SKM-1 treated with dmso at 0.1 percent for 144 hours (cell line): ENCODE measurements at regions not wholly inside any gene's neighbourhood (a gene's known extent, or its start where the extent isn't known, plus 50 kb on each side); places are given as distances from the start of the nearest gene placed in this dataset.
"Not testable (repeated sequence)": the region's sequence is repeated elsewhere in the genome, so short reads cannot be mapped to it uniquely, and the experiment has no call there.

Experiments
- DNase-seq: peaks from one replicate; lab custom pipeline; 2025; ENCODE audit not compliant: unreplicated experiment; lab: John Stamatoyannopoulos, UW

- DNase-seq, result no peak
Measured at GRCh38 chr6:6091608-6092002, 84.9 kb upstream of the NRN1 start.

- no peak for DNase-seq
Measured at GRCh38 chr6:6090861-6091607, 84.3 kb upstream of the NRN1 start.

GRCh38 chr6:6085928-6086668 lies 79.4 kb upstream of the NRN1 start:
- no peak for DNase-seq

- DNase-seq, result no peak
Measured at GRCh38 chr6:6080975-6081374, 74.2 kb upstream of the NRN1 start.

DNA sequence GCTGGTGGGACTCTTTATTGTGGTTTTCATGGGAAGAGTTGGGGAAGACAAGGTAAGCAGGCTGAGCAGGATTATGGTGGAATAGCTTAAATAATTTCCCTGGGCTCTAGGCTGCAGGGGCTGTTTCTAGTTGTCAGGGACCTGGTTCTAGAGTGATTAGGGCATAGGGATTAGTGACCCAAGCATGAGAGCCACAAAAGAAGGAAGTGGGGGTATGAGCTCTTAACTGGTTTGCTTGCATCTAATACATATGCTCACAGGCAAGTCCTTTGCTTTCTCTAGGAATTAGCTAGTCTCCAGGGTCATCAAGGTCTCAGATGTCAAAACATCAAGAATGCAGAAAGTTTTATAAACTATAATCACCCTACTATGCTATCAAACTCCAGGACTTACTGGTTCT lies 67.5 kb upstream of the NRN1 start:
- no peak for DNase-seq

DNA sequence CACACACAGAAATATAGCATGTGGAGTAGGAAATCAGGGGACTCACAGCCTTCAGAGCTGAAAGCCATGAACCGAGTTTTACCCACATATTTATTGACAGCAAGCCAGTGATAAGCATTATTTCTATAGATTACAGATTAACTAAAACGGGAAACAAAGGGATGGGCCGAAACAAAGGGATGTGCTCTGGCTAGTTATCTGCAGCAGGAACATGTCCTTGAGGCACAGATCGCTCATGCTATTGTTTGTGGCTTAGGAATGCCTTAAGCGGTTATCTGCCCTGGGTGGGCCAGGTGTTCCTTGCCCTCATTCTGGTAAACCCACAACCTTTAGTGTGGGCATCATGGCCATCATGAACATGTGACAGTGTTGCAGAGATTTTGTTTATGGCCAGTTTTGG lies 61.4 kb upstream of the NRN1 start:
- DNase-seq, result not testable (repeated sequence)

- no peak for DNase-seq
Measured at GRCh38 chr6:6058054-6058444, 51.3 kb upstream of the NRN1 start.

DNA sequence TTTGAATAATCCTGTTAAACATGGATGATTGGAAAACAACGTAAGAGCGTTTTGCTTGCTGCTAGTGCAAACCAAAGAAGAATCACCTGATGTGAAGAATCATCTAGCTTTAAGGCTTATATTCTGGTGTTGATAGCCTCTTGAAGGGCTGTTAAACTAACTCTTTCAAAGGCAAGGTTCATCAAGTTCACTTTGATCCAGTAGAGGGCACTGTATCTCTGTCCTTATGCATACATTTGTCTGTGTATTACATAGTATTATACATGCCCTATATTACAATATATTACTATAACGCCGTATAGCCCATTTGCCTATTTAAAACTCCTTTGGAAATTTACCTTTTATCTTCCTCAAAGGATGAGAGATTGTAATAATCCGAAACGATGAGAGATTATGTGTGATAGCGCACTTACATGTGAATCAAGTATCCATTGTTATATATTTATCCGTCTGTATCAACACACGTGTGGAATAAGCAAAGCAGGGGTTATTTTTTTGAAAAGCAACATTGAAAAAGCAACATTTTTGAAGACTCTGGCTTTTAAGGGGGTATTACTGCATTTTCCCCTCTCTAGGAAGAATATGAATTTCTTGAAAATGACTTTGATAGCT lies 50.8 kb upstream of the NRN1 start:
- peak; percentile 51 for DNase-seq
